ENCODE measurements at regions not wholly inside any gene's neighbourhood (a gene's known extent, or its start where the extent isn't known, plus 50 kb on each side); places are given as distances from the start of the nearest gene placed in this dataset.
A peak's percentile ranks its signal among the peaks of the same experiment; 100 is the strongest.

DNA sequence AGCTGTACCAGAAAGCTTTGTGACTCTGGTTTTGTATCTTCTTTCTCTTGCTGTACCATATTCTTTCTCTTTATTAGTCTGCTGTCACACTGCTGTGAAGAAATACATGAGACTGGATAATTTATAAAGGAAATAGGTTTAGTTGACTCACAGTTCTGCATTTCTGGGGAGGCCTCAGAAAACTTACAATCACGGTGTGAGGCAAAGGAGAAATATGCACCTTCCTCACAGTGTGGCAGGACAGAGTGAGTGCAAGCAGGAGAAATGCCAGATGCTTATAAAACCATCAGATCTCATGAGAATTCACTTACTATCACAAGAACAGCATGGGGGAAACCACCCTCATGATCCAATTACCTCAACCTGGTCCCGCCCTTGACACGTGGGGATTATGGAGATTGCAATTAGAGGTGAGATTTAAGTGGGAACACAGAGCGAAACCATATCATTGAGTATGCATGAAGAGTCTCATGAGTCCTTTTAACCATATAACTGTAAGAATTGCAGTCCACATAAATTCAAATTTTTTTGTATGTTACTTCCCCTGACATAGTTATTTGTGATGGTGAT lies 67.4 kb upstream of the INPP4B start:
- no peaks in the 10 kb centered on the region for H3K4me1 ChIP-seq
- 79 to 81% methylated on average over 4 of the region's 4 CpGs for WGBS, 2 donors

DNA sequence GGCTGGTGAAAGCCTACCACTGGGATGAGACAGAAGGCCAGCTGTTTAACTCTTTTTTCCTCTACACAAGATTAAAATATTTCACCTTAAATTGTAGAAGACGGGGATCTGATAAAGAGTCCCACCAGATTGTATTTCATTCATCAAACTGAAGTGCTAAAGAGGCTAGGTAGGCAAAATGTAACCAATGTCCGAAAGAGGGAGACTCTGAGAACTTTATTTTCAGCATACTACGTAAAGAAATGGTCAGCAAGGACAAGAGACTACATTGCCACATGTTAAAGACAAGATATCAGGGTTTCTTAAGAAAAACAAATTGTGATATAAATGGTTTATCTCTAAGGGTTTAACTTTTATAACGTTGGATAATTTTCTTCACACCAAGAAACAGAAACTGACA lies 71.6 kb upstream of the INPP4B start:
- Histone ChIP-seq H3K4me1 (no peaks in the 10 kb centered on the region), H3K36me3 (ENCODE audit: low read depth, missing control alignments) (no peaks in the 10 kb centered on the region), H3K4me3 (no peak overlapping the region), H3K27me3 (no peaks in the 10 kb centered on the region), H3K9me3 (no peaks in the 10 kb centered on the region), H3K27ac (no peak overlapping the region)
- TF ChIP-seq POLR2A (IDR thresholded peaks at IDR 0.05), result no peak
- TF ChIP-seq, protein P1, sequence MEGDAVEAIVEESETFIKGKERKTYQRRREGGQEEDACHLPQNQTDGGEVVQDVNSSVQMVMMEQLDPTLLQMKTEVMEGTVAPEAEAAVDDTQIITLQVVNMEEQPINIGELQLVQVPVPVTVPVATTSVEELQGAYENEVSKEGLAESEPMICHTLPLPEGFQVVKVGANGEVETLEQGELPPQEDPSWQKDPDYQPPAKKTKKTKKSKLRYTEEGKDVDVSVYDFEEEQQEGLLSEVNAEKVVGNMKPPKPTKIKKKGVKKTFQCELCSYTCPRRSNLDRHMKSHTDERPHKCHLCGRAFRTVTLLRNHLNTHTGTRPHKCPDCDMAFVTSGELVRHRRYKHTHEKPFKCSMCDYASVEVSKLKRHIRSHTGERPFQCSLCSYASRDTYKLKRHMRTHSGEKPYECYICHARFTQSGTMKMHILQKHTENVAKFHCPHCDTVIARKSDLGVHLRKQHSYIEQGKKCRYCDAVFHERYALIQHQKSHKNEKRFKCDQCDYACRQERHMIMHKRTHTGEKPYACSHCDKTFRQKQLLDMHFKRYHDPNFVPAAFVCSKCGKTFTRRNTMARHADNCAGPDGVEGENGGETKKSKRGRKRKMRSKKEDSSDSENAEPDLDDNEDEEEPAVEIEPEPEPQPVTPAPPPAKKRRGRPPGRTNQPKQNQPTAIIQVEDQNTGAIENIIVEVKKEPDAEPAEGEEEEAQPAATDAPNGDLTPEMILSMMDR (IDR thresholded peaks at IDR 0.05), result no peak
- DNase-seq, result no peak
- intact Hi-C loops (cut with DNase I; ENCODE audit: low total_unique reads), result no loop called here
- 85 to 90% methylated on average over 4 of the region's 4 CpGs for WGBS, 2 donors

More for the DNA sequence above, 67.4 kb upstream of the INPP4B start:
- H3K27ac ChIP-seq, result peak overlapping the region in 1 of 2 donors; percentile 70
- no peaks in the 10 kb centered on the region for H3K36me3 ChIP-seq (ENCODE audit: low read depth, missing control alignments)
- H3K27me3 ChIP-seq, result no peaks in the 10 kb centered on the region
- DNase-seq, result no peak
- H3K4me3 ChIP-seq, result no peak overlapping the region
- intact Hi-C loops (cut with DNase I; ENCODE audit: low total_unique reads), result no loop called here
- TF ChIP-seq, protein P1 (IDR thresholded peaks at IDR 0.05), result no peak
- no peaks in the 10 kb centered on the region for H3K9me3 ChIP-seq

DNA sequence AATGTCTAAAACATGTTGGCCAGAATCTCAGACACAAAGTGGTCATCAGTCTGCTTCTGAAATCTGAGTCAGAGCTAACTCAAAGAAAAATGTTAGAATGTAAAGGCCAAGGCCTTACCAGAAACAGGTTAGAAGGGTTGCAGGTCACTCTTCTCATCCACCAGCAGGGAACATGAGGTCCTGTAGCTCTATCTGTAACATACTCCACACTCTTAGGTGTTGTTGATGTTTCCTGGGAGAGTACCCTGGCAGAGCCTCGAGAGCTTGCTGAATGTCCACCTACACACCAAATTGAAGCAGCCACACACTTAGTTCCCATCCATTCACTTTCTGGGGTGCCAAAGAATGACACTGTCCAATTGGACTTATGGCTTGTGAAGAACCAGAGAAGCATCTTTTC lies 76.6 kb upstream of the INPP4B start:
- TF ChIP-seq, protein P1 (IDR thresholded peaks at IDR 0.05), result no peak
- TF ChIP-seq POLR2A (IDR thresholded peaks at IDR 0.05), result no peak
- Histone ChIP-seq H3K36me3 (ENCODE audit: low read depth, missing control alignments) (no peaks in the 10 kb centered on the region), H3K4me3 (no peak overlapping the region), H3K4me1 (no peaks in the 10 kb centered on the region), H3K27ac (no peak overlapping the region), H3K27me3 (no peaks in the 10 kb centered on the region), H3K9me3 (no peaks in the 10 kb centered on the region)
- DNase-seq, result no peak
- intact Hi-C loops (cut with DNase I; ENCODE audit: low total_unique reads), result no loop called here
- 92 to 94% methylated on average over 1 of the region's 1 CpG for WGBS, 2 donors

DNA sequence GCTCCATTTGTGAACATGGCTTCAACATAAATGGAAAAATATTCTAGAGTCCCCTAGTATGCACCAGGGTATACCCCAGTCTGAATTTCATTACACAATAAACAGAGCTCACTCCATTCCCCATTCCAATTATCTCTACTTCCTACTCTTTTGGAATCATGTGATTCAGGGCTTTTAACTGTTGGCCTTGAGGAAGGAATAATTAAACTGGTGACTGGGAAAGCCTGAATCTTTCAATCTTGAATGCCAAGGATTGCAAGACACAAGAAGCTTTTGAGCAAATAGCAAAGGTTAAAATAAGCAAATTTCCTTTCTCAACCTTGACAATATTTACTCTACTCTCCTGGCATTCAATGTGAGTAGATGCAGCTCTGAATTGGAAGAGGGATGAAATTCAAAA lies 77.5 kb upstream of the INPP4B start:
- no peak for DNase-seq
- H3K4me1 ChIP-seq, result no peaks in the 10 kb centered on the region
- H3K4me3 ChIP-seq, result no peak overlapping the region
- H3K27ac ChIP-seq, result no peak overlapping the region
- no peaks in the 10 kb centered on the region for H3K27me3 ChIP-seq
- intact Hi-C loops (cut with DNase I; ENCODE audit: low total_unique reads), result no loop called here
- TF ChIP-seq, protein P1 (IDR thresholded peaks at IDR 0.05), result no peak
- TF ChIP-seq POLR2A (IDR thresholded peaks at IDR 0.05), result no peak
- no peaks in the 10 kb centered on the region for H3K9me3 ChIP-seq
- no peaks in the 10 kb centered on the region for H3K36me3 ChIP-seq (ENCODE audit: low read depth, missing control alignments)

DNA sequence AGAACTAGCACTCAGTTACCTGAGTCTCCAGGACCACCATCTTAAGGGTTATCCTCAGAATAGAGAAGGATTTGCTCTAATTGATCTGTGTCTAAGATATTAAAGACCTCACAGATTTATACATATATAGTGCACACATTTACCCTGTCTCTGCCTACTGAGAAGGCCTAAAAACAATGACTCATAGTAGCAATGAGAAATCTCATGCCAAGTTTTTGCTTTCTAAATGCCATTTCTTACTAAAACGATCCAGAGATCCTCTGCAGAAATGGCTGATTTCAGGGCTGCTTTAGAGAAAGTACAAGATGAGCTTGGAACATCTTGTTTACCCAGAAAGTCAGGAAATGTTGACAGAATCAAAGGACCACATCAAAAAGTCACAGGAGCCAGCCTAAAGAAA lies 79.1 kb upstream of the INPP4B start:
- intact Hi-C loops (cut with DNase I; ENCODE audit: low total_unique reads), result no loop called here
- no peak for DNase-seq
- no peak overlapping the region for H3K4me3 ChIP-seq
- no peaks in the 10 kb centered on the region for H3K27me3 ChIP-seq
- WGBS, 2 donors, result 48 to 71% methylated on average over 1 of the region's 1 CpG
- no peaks in the 10 kb centered on the region for H3K4me1 ChIP-seq
- no peaks in the 10 kb centered on the region for H3K9me3 ChIP-seq
- no peaks in the 10 kb centered on the region for H3K36me3 ChIP-seq (ENCODE audit: low read depth, missing control alignments)
- peak overlapping the region in 1 of 2 donors; percentile 4 for H3K27ac ChIP-seq
- TF ChIP-seq, protein P1 (IDR thresholded peaks at IDR 0.05), result no peak
- no peak for TF ChIP-seq POLR2A (IDR thresholded peaks at IDR 0.05)
